T-helper 1 cell treated with Interleukin-12 subunit alpha and Interleukin-12 subunit beta and Interleukin-4 antibody, amounts not matched to agents 30 ng/mL and 1 ng/mL, for 36 hours (primary cell): ENCODE measurements at regions not wholly inside any gene's neighbourhood (a gene's known extent, or its start where the extent isn't known, plus 50 kb on each side); places are given as distances from the start of the nearest gene placed in this dataset.

Experiments used
- intact Hi-C: fragments of 100-400 bp; cut with micrococcal nuclease; formaldehyde crosslinking; loops from one replicate; pipeline ENCODE4 v1.15.1; 2024

DNA sequence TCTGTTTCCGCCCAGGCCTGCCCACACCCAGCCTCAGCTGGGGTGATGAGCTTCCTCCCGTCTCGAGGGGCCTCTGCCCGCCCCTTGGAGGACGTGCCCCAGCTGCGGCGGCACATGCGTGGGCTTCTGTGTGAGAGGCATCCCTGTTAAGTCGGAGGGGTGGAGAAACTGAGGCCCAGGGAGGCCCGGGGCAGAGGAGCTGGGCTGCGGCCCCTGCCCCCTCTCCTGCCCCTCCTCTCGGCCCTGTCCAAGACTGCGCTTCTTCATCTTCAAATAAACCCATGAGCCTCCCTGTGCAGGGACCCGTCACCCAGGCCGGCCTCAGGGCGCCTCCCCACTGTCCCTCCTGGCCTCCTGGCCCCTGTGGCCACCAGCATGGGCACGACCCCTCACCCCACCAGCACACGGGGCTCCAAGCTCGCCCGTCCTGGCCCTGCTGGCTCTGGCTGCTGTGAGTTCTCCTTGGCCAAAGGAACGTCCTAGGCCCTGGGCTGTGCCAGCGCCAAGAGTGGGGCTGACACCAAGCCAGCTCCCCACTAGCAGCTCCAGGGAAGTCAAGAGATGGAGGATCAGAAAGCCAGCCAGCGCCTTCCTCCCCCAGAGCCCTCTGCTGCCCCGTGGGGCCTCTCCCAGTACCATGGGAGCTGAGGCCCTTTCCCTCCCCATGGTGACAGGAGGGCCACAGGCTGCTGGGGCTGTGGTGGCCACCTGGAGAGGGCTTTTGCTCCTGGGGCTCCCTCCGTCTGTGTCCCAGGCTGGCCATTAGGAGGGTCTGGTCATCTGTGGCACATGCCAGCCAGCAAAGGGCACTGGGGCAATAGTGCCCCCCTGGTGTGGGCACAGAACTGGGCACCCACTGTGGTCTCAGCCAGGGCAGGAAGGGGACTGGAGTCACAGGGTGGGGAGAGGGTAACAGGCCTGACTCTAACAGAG, 180.4 kb downstream of the KIF26A start:
- intact Hi-C loops = no loop called here

DNA sequence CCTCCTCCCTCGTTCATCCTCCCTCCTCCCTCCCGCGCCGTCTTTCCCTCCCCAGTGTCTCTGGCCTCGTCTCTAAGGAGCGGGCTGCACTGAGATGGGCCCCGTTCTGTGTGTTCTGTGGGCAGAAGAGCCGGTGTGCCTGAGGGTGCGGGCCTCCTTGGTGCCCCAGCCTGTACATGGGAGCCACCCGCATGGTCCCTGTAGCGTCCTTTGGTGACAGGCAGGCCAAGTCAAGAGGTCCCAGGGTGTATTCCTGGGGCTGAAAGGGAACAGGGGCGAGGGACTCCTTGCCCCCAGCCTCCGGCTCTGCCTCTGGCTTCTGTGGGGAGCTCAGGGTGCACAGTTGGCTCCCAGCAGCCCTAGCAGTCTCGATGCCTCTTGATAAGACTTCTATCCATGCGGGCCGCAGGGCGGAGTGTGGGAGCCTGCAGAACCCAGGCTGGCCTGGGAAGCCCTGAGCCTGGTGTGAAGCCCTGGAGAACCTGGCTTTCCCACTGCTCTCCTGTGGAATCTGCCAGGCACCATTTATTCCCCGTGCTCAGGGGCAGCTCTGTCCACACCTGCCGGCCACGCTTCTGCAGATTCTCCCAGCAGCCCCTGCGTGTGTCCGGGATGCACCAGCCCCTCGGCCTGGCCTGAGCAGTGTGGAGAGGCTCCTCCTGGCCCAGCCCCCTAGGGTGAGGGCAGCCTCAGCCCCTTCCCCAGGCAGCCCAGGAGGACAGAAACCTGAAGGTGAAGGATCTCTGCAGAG, 181.3 kb downstream of the KIF26A start:
- intact Hi-C loops = no loop called here

DNA sequence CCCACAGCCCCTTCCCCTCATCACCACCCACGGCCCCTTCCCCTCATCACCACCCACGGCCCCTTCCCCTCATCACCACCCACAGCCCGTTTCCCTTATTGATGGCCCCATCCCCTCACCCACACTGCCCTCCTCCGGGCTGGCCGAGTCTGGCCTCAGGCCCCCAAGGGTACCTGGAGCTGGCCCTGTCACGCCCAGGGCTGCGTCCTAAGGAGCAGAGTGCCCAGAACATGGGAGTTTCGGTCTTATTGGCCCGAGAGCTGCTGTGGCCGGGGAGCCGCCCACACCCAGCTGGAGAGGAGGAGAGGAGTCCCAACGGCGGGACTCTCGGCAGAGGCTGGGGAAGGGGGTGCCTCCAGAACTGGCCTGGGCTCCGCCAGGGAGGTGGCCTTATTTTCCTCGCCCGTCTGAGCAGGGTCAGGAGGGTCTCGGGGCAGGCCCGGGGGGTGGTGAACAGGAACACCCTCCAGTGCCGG, 182.3 kb downstream of the KIF26A start:
- intact Hi-C loops = no loop called here

DNA sequence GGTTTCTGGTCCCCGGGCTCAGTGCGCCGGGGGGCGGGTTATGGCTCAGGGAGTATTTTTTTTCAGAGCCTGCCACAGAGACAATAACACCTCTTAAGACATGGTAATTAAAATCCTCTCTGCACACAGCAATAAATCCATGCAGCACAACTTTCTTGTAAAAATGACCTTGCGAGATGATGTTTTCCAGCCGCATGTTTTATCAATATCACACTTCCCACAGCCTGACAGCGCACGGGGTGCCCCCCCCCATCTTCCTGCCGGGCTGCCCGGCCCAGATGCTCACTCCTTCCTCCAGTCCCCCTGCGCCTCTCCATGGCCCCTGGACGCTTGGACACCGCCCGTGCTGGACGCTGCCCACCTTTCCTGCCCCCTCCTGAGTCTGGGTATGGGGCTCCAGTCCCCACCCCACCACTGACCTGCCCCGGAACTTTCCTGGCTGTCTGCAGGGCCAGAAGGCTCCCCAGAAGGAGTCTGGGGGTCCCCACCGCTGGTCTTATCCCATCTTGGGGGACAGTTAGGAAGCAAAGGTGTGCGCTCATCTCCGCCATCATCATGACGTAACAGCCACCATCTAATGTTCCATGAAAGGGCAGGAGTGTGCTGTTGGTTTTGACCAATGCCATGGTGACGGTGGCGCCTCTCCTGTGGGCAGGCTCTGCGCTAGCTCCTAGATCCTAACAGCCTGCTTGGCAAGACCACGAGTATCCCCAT, 182.9 kb downstream of the KIF26A start:
- intact Hi-C loops = no loop called here

DNA sequence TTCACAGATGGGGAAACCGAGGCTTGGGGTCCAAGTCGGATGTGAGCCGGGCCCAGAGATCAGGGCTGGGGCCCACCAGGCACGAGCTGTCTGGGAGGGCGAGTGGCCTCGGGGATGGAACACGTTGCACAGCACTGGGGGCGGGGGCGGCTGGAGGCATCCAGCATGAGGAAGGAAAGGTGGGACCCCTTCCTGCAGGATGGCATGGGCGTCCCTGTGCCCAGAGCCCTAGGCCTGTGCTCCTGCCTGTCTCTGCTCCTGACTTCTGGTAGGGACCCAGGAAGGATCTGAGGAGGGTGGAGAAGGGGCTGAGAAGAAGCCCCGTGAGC, 183.4 kb downstream of the KIF26A start:
- intact Hi-C loops = no loop called here

DNA sequence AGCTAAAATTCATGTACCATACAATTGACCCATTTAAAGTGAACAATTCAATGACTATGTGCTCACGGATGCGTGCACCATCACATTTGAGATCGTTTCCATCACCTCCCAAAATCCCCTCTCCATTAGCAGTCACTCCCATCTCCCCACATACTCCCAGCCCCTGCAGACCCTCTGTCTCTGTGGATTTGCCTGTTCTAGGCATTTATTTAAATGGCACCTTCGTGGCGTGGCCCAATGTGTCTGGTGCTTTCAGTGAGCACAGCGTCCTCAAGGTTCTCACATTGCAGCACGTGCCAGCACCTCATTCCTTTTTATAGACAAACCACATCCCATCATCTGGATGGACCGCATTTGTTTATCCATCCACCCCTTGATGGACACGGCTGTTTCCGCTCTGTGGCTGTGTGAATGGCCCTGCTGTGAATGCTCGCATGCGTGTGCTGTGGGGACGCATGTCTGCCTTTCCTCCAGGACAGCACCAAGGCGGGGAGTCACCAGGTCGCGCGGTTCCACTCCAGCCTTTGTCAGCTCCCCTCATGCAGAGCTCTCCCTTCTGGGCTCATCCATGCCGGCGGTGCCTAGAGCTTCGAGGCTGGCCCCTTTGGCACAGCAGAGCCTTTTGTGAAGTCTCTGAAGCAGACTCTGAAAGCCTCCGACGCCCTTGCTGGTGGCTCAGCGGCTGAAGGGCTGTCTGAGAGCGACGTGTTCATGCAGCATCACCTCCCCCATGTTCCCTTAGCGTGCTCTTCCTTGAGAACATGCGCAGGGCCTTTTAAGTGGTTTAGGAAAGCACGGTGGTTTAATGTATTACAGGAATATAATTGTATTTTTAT, 184.4 kb downstream of the KIF26A start:
- intact Hi-C loops = no loop called here

DNA sequence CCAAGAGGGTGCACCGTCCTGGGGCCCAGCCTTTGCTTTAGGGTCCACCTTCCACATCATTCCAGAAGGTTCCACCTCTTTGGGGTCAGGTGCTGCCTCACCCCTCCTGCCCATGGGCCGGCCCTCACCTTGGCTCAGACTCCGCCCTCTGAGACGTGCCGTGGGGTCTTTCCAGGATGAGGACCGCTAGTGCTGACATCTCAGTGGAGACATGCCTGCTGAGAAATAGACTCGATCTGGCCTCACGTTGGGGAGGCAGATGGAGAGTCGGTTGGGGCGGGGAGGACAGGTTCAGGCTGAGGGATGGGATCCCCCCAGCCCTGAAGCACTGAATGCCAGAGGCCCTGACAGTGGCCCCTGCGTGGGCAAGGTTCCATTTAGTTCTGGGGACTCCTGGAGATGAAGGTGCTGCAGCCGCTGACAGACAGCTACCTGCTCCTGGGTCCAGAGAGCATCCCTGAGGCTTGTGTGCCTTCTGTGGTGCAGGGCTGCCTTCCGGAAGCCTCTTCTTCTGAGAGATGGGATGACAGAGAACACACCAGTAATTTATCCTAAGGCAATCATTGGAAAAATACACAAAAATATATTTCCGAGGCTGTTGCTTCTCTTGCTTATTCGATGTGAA, 185.3 kb downstream of the KIF26A start:
- intact Hi-C loops = no loop called here

DNA sequence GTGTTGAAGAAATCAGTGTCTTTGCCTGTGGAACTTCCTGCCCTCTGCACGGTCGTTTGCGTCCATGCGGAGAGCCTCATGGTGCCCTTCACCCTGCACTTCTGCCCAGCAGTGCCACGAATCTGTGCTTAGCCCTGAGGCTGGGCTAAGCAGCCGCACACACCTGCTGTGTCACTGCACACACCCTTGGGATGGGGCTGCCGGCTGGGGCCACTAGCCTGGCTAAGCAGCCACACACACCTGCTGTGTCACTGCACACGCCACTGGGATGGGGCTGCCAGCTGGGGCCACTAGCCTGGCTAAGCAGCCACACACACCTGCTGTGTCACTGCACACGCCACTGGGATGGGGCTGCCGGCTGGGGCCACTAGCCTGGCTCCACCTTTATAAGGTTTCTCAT, 188.5 kb downstream of the KIF26A start:
- intact Hi-C loops = no loop called here

DNA sequence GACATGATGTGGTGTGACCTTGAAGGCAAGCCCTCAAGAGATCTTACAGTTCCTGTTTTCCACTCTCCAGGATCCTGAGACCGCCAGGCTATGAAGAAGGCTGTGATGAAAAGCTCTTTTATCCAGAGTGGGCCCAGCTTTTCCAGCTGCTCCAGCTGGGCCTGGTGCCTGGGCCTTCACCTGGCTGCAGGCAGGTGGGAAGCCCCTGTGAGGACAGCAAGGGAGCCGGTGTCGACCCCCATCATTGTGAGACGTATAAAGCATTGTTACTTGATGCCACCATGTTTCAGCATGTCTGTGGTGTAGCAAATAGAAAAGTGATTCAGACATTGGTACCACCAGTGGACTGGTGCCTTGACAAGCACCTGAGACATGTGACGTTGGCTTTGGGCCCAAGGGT, 190.2 kb downstream of the KIF26A start:
- intact Hi-C loops = no loop called here

DNA sequence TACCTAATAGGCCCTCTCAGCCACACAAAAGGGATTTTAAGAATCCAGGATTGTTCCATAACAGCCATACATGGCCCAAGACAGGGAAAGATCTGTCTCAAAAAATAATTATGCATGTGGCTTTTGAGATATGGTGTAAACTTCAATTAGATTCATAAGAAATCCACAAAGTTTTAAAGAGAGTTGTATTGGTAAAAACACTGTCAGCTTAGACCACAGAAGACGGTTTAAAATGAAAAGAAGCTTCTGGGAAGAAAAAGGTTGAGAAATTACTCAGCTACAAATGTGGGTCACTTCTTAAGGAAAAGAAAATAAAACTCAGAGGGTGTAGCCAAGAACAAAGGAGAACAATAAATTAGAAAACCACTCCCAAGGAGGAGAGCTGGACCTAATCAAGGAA, 191.4 kb downstream of the KIF26A start:
- intact Hi-C loops = no loop called here

DNA sequence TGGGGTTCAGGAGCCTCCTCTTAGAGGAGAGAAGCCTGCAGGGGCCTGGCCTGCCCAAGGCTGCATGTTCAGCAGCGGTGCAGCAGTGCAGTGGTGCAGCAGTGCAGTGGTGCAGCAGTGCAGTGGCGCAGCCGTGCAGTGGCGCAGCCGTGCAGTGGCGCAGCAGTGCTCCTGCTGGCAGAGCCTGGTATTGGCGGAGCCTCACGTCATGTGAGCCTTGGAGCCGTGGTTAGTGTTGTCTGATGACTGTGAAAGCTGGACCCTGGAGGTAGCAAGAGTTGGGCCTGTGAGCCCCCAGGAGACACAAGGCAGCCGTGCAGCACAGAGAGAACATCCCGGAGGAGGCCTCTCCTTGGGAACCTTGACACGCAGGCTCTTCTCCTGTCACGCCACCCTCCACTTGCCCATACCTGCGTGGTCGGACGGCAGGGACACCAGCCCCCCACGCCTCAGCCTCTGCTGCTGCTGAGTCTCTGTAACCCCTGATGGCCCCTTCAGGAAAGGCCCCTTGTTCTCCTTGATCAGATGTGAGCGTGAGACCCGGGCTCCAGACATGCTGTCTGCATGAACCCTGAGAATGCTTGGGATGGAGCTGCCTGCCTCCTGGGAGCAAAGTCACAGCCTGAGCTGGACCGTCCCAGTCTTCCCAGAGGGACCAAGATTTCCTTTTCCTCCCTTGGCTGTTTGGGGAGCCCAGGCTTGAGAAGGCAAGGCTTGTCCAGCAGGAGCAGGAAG, 193.7 kb downstream of the KIF26A start:
- intact Hi-C loops = no loop called here

DNA sequence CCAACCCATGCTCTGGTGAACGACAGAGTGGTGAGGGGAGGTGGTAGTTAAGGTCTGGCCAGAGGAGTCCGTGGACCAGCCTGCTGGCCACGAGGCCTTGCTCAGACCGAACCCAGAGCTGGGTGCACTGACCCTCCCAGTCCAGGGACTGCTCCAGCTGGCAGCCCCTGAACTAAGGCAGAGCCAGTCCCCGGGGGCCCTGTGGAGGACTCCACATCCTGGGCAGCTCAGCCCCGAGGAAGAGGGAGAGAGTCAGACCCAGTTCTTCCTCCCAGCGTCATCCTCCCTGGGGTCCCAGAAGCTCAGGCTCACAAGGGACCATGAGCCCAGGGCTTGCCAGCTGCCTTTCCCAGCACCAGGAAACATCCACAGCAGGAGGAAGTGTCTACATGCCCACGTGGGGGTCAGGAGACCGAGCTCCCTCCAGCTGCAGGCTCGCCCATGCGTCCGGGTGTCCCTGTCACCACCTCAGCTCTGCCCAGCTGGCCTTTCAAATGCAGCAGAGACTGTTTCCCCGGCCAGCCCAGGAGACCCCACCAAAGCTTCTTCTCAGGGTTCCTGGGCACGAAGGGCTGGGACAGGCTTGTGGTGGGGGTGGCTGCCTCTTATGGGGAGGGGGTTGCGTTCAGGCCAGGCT, 194.4 kb downstream of the KIF26A start:
- intact Hi-C loops = no loop called here

DNA sequence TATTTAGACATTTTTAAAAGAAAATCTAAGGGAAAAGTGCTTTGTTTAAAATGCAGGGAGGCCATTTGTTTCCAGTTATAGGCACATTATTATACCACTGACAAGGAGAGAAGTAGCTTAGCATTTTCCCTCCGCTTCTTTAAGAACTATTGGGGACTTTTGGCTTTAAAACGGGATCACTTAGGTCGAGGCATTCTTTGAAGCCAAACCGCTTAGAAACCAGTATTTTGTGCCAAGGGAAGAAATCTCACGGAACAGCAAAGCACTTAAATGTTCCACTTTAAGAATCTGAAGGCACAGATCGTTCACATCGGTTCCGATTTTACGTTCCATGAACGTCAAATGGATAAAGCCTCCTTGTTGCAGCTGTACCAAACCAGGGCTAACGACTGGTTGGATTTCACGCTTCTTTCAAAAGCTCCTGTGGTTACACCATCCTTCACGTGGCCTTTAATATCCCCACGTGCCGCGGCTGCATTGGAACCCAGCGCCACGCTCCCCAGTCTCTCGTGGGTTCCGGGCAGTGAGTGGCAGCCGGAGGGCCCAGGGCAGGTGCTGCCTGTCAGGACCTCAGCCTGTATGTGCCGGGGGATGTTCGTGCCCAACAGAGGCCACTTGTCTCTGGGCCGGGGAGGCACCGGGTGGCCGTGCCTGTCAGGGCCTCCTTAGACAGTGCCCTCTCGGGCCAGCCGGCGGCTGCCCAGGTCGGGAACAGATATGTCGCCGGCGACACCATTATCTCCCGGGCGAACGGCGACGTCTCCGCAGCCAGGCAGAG, 195.4 kb downstream of the KIF26A start:
- intact Hi-C loops = no loop called here

DNA sequence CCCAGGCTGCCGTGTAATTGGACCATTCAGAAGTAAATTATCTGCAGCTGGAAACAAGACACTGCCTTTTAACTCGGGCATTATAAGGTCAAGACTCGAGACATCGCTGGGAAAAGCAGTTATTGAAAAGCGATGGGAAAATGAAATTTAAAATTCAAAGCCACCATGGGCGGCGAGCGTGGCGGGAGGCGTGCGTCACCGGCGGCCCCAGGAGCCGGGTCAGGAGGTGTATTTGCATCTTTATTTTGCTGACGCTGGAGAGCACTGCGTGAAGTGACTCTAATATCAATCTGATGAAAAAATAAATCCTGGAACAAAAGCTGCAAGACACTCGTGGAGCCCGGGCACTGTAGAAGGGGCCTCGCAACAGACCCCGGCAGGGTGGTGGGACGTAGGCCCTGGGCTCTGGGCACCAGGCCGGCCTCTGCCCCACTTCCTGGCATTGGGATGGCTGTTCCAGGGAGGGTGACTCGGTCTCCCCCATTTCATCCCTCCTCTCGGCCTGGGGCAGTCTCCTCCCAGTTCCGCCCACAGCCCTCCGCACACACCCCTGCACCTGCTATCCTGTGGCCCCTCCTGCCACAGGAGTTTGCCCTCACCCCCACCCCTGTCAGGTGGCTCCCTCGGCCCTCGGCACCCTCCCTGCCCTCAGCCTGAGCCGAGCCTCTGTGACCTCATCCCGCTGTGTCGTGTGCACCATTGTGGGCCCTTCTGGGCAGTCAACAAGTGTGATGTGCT, 196.2 kb downstream of the KIF26A start:
- intact Hi-C loops = no loop called here

DNA sequence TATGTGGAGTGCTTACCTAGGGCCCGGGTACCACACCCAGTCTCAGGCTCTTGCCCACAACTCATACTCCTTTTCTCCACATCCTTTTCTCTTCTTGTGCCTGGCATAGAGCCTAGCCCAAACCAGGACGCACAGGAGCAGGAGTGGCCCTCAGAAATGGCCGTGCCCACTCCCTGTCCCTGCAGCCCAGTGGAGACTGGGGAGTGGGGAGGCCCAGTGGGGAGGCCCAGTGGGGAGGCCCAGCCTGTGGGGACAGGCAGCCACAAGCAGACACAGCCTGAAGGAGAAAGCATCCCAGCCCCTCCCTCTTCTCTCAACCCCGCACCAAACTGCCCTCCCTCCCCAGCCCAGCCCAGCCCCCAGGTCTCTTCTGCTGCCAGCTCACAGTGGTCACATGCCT, 196.8 kb downstream of the KIF26A start:
- intact Hi-C loops = no loop called here

DNA sequence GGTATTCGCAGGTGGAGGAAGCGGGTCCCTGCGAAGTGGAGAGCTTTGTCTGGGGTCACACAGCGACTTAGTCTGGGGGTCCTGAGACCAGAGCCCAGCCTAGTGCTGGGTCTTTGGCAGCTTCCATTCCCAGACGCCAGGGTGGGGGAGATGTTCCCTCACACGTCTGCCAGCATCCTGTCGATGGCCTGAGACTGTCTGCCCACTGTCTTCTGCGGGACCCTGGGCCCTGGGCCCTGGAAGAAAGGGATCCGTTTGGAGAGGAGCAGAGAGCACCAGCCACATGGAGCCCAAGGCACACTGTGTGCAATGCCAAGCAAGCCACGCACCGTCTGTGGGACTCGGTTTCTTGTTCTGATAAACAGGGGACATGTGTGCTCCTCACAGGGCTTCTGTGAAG, 197.2 kb downstream of the KIF26A start:
- intact Hi-C loops = no loop called here

DNA sequence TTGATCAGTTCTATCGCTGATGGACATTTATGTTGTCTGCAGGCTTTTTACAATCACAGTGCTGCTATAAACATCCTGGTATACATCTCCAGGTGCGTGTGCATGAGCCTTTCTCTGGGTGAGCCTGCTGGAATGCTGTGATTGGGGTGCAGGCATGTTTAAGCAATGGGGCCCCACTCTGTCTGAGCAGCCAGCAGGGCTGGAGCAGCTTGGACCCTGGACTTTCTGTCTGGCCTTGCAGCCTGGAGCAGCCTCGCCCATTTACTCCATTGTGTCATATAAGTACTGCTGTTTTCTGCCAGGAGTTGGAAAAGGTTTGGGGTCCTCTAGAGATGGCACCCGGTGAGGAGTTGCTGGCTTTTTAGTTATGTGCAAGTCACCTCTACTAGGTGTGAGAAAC, 199.0 kb downstream of the KIF26A start:
- intact Hi-C loops = no loop called here

DNA sequence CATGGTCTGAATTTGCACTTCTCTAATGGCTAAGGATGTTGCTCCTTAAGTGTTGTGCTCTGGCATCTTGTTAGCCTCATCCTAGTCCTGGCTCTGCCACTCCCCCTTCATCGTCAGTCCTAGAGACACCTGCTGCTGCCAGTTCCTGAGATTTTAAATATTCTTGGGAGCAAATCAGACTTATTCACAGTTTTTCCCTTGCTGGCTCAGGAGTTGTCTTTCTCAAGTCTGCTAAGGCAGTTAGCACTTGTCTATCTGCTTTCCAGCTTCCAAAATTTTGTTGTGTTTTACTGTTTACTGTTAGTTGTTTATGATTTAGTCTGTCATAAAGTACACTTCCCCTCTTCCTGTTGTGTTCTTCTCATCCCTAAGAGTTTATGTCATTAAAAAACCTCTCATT, 201.0 kb downstream of the KIF26A start:
- intact Hi-C loops = no loop called here
